ENCODE measurements at regions not wholly inside any gene's neighbourhood (a gene's known extent, or its start where the extent isn't known, plus 50 kb on each side); places are given as distances from the start of the nearest gene placed in this dataset.

GRCh38 chr2:163302141-163302540, 433.7 kb downstream of the FIGN start:
- no peak for FAIRE-seq
- no peak for DNase-seq (ENCODE audit: extremely low spot score, insufficient read length, low read depth)

GRCh38 chr2:163291790-163292189, 444.0 kb downstream of the FIGN start:
- DNase-seq (ENCODE audit: extremely low spot score, insufficient read length, low read depth) (no peak), FAIRE-seq (no peak)

GRCh38 chr2:163281717-163282116, 443.1 kb upstream of the KCNH7 start:
- FAIRE-seq (no peak), DNase-seq (ENCODE audit: extremely low spot score, insufficient read length, low read depth) (no peak)

- FAIRE-seq (no peak), DNase-seq (ENCODE audit: extremely low spot score, insufficient read length, low read depth) (no peak)
These were observed 430.9 kb upstream of the KCNH7 start for GRCh38 chr2:163269374-163270021.

GRCh38 chr2:163266772-163267171, 428.2 kb upstream of the KCNH7 start:
- DNase-seq (ENCODE audit: extremely low spot score, insufficient read length, low read depth) (no peak), FAIRE-seq (no peak)

- no peak for FAIRE-seq
These were observed 427.0 kb upstream of the KCNH7 start for GRCh38 chr2:163265562-163265961.

GRCh38 chr2:163264341-163264740, 425.8 kb upstream of the KCNH7 start:
- DNase-seq (ENCODE audit: extremely low spot score, insufficient read length, low read depth) (no peak), FAIRE-seq (no peak)

More at GRCh38 chr2:163265562-163265961, 427.0 kb upstream of the KCNH7 start:
- DNase-seq (ENCODE audit: extremely low spot score, insufficient read length, low read depth): no peak

- DNase-seq (ENCODE audit: extremely low spot score, insufficient read length, low read depth) (no peak), FAIRE-seq (no peak)
These were observed 420.9 kb upstream of the KCNH7 start for GRCh38 chr2:163259489-163259888.

- DNase-seq (ENCODE audit: extremely low spot score, insufficient read length, low read depth) (no peak), FAIRE-seq (no peak)
These were observed 416.5 kb upstream of the KCNH7 start for GRCh38 chr2:163255086-163255485.

GRCh38 chr2:163253621-163254285, 415.2 kb upstream of the KCNH7 start:
- DNase-seq (ENCODE audit: extremely low spot score, insufficient read length, low read depth): no peak
- FAIRE-seq: no peak

GRCh38 chr2:163252199-163252598, 413.6 kb upstream of the KCNH7 start:
- no peak for DNase-seq (ENCODE audit: extremely low spot score, insufficient read length, low read depth)
- FAIRE-seq: no peak

- DNase-seq (ENCODE audit: extremely low spot score, insufficient read length, low read depth) (no peak), FAIRE-seq (no peak)
These were observed 410.0 kb upstream of the KCNH7 start for GRCh38 chr2:163248376-163249253.

- FAIRE-seq: no peak
- DNase-seq (ENCODE audit: extremely low spot score, insufficient read length, low read depth): no peak
These were observed 409.3 kb upstream of the KCNH7 start for GRCh38 chr2:163247847-163248220.

- no peak for DNase-seq (ENCODE audit: extremely low spot score, insufficient read length, low read depth)
- no peak for FAIRE-seq
These were observed 408.7 kb upstream of the KCNH7 start for GRCh38 chr2:163247156-163247846.

GRCh38 chr2:163246135-163246534, 407.6 kb upstream of the KCNH7 start:
- DNase-seq (ENCODE audit: extremely low spot score, insufficient read length, low read depth) (no peak), FAIRE-seq (no peak)

GRCh38 chr2:163236553-163236952, 398.0 kb upstream of the KCNH7 start:
- DNase-seq (ENCODE audit: extremely low spot score, insufficient read length, low read depth) (no peak), FAIRE-seq (no peak)

- FAIRE-seq (no peak), DNase-seq (ENCODE audit: extremely low spot score, insufficient read length, low read depth) (no peak)
These were observed 393.1 kb upstream of the KCNH7 start for GRCh38 chr2:163231666-163232065.

GRCh38 chr2:163213661-163214081, 375.1 kb upstream of the KCNH7 start:
- no peak for FAIRE-seq
- no peak for DNase-seq (ENCODE audit: extremely low spot score, insufficient read length, low read depth)

GRCh38 chr2:163210430-163210918, 371.9 kb upstream of the KCNH7 start:
- FAIRE-seq: no peak

GRCh38 chr2:163207693-163208370, 369.3 kb upstream of the KCNH7 start:
- DNase-seq (ENCODE audit: extremely low spot score, insufficient read length, low read depth) (no peak), FAIRE-seq (no peak)

More at GRCh38 chr2:163210430-163210918, 371.9 kb upstream of the KCNH7 start:
- no peak for DNase-seq (ENCODE audit: extremely low spot score, insufficient read length, low read depth)

All from GM18507 (cell line).